ENCODE measurements at regions not wholly inside any gene's neighbourhood (a gene's known extent, or its start where the extent isn't known, plus 50 kb on each side); places are given as distances from the start of the nearest gene placed in this dataset.

GRCh38 chr2:40559175-40559574, 107.3 kb upstream of the SLC8A1 start:
- no peak for DNase-seq (ENCODE audit: extremely low read depth in 1 of 2, low read depth in 1 of 2)

DNA sequence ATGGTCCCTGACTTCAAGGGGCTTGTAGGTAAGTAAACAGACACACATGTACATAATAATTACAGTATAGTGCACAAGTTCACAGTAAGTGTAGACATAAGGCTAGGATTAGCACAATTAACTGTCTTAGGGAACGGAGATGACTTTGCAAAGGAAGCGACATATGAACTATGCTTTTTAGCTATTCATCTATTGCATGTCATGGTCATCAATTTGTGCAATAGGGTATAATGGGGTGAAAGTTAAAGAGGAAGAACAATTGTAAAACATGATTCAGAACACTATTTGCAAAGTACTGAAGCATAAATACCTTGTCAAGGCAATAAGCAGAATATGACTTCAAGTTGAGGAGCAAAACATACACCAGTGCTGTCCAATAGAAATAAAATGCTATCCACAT, 112.3 kb upstream of the SLC8A1 start:
- no peak for DNase-seq (ENCODE audit: extremely low read depth in 1 of 2, low read depth in 1 of 2)

GRCh38 chr2:40579247-40579646, 127.4 kb upstream of the SLC8A1 start:
- DNase-seq (ENCODE audit: extremely low read depth in 1 of 2, low read depth in 1 of 2) = no peak

- DNase-seq (ENCODE audit: extremely low read depth in 1 of 2, low read depth in 1 of 2) = no peak
These were observed 132.5 kb upstream of the SLC8A1 start for GRCh38 chr2:40584432-40584831.

- DNase-seq (ENCODE audit: extremely low read depth in 1 of 2, low read depth in 1 of 2) = no peak
These were observed 139.9 kb upstream of the SLC8A1 start for GRCh38 chr2:40591774-40592173.

GRCh38 chr2:40592218-40592617, 140.3 kb upstream of the SLC8A1 start:
- DNase-seq (ENCODE audit: extremely low read depth in 1 of 2, low read depth in 1 of 2) = no peak

- no peak for DNase-seq (ENCODE audit: extremely low read depth in 1 of 2, low read depth in 1 of 2)
These were observed 155.0 kb upstream of the SLC8A1 start for GRCh38 chr2:40606862-40607261.

DNA sequence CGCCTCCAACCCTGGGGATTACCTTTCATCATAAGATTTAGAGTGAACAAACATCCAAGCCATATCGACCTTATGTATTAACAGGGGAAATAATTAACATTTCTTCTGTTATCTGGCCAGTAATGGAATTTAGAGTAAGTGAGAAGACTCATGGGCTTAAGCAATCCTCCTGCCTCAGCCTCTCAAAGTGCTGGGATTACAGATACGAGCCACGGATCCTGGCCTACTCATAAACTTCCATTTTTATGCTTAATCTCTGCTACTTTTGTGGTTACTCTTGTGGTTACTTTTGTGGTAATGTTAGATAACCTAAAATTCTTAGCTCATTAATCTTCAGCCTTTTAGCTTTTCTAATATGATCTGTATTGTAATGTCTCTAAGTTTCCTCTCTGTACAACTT, 159.3 kb upstream of the SLC8A1 start:
- no peak for DNase-seq (ENCODE audit: extremely low read depth in 1 of 2, low read depth in 1 of 2)

DNA sequence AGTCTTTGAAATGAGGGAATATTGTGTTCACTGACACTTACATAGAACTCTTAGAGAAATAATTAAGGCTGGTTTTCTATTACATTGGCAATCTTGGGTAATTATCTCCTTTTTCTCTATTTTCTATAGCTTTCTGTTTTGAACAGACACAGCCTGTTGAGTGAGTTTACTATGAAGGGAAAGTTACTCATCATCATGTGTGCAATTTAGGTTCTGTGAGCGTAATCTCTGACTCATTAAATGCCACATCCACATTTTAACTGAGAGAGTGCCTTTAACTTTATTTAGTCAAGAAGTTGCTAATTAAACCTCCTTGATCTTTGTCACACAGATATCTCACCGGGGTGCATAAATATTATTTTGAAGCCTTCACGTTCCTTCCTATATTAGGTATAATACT, 174.0 kb upstream of the SLC8A1 start:
- DNase-seq (ENCODE audit: extremely low read depth in 1 of 2, low read depth in 1 of 2) = no peak

- DNase-seq (ENCODE audit: extremely low read depth in 1 of 2, low read depth in 1 of 2) = no peak
These were observed 176.7 kb upstream of the SLC8A1 start for GRCh38 chr2:40628556-40628955.

DNA sequence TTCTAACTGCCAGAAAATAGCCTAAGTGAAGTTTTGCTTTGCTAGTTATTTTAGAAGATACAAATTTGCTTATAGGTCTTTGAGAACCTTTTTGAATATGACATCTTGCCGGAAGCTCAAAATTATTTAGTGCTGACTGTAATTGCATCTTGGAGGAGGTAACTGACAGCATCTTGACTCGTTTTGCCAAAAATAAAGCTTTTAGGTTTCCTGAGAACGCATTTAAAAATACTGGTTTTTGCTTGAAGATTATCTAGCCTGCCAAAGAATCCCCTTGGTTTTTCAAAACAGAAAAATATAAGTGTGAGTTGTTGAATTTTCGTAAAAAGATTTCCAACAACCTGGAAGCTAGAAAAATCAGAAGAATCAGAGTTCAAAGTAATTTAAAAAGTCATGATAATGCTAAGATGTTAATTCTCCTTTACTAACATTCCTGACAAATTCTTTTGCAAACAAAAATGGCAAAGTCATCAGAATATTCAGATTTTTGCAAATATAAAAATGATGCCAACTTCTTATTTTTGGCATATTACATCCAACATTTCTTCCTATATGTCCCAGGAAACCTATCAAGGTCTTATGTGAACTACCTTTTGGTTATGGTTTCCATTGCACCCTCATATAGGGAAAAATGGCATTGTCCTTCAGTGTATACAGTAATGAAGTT, 178.0 kb upstream of the SLC8A1 start:
- DNase-seq (ENCODE audit: extremely low read depth in 1 of 2, low read depth in 1 of 2) = no peak

DNA sequence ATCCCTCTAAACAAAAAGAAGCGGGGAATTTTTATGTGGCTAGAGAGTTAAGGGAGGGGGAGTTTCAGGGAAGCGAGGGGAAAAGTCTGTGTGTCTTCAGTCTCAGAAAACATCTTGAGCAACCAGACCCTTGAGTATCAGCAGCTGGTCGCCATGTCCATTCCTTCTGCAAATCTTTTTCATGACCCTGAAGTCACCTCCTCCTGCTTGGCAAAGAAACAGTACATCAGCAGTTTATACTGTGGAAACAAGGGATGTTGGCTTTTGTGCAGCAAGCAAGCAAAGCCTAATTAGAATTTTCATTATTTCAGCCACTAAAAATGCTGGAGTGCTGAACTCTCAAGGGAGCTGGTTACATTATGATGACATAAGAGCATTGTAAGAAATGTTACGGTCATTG, 187.4 kb upstream of the SLC8A1 start:
- DNase-seq (ENCODE audit: extremely low read depth in 1 of 2, low read depth in 1 of 2) = no peak

- DNase-seq (ENCODE audit: extremely low read depth in 1 of 2, low read depth in 1 of 2) = no peak
These were observed 190.3 kb upstream of the SLC8A1 start for GRCh38 chr2:40642237-40642636.

- DNase-seq (ENCODE audit: extremely low read depth in 1 of 2, low read depth in 1 of 2) = no peak
These were observed 190.8 kb upstream of the SLC8A1 start for GRCh38 chr2:40642726-40643125.

- no peak for DNase-seq (ENCODE audit: extremely low read depth in 1 of 2, low read depth in 1 of 2)
These were observed 194.8 kb upstream of the SLC8A1 start for GRCh38 chr2:40646642-40647041.

- DNase-seq (ENCODE audit: extremely low read depth in 1 of 2, low read depth in 1 of 2) = no peak
These were observed 200.3 kb upstream of the SLC8A1 start for GRCh38 chr2:40652155-40652554.

GRCh38 chr2:40653829-40654228, 201.9 kb upstream of the SLC8A1 start:
- DNase-seq (ENCODE audit: extremely low read depth in 1 of 2, low read depth in 1 of 2) = no peak

- no peak for DNase-seq (ENCODE audit: extremely low read depth in 1 of 2, low read depth in 1 of 2)
These were observed 202.5 kb upstream of the SLC8A1 start for GRCh38 chr2:40654346-40654745.

- no peak for DNase-seq (ENCODE audit: extremely low read depth in 1 of 2, low read depth in 1 of 2)
These were observed 207.1 kb upstream of the SLC8A1 start for GRCh38 chr2:40658941-40659340.

- no peak for DNase-seq (ENCODE audit: extremely low read depth in 1 of 2, low read depth in 1 of 2)
These were observed 213.8 kb upstream of the SLC8A1 start for GRCh38 chr2:40665493-40666232.

GRCh38 chr2:40666398-40666797, 214.5 kb upstream of the SLC8A1 start:
- DNase-seq (ENCODE audit: extremely low read depth in 1 of 2, low read depth in 1 of 2) = no peak

DNA sequence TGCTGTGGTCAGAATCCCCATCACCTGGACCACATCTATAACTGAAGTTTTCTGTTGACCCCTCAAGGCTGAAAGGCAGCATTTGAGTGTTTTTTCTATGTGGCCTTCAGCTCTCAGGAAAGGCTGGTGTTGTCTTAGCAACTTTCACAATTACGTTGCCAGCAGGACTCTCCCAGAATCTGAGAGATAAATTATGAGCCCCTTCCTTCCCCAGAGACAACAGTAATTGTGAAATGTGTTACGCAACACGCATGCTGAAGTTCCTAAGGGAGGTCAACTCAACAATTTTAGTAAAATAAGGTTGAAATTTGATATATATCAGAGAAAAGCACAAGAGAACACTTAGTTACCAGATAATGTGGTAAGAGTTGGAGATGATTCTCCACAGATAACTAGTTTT, 216.5 kb upstream of the SLC8A1 start:
- no peak for DNase-seq (ENCODE audit: extremely low read depth in 1 of 2, low read depth in 1 of 2)
